Mononuclear cell (primary cell): ENCODE measurements at regions not wholly inside any gene's neighbourhood (a gene's known extent, or its start where the extent isn't known, plus 50 kb on each side); places are given as distances from the start of the nearest gene placed in this dataset.
"Not testable (repeated sequence)": the region's sequence is repeated elsewhere in the genome, so short reads cannot be mapped to it uniquely, and the experiment has no call there.

ENCODE experiments used
- H3K27me3 ChIP-seq: 2 replicates; pipeline ENCODE4 v1.6.0; 2011; ENCODE audit warnings: low read length, control low read depth; ENCODE audit not compliant: insufficient read depth
- H3K4me1 ChIP-seq: 2 replicates; pipeline ENCODE4 v1.5.1; 2011; ENCODE audit warnings: mild to moderate bottlenecking, low read length, control low read depth; ENCODE audit not compliant: insufficient read depth
- H3K4me3 ChIP-seq: 2 replicates; pipeline ENCODE4 v1.5.1; 2011; ENCODE audit warnings: mild to moderate bottlenecking, low read length, moderate library complexity
- H3K9me3 ChIP-seq: 2 replicates; pipeline ENCODE4 v1.5.1; 2011; ENCODE audit warnings: low read depth, mild to moderate bottlenecking, control low read depth, low read length

DNA sequence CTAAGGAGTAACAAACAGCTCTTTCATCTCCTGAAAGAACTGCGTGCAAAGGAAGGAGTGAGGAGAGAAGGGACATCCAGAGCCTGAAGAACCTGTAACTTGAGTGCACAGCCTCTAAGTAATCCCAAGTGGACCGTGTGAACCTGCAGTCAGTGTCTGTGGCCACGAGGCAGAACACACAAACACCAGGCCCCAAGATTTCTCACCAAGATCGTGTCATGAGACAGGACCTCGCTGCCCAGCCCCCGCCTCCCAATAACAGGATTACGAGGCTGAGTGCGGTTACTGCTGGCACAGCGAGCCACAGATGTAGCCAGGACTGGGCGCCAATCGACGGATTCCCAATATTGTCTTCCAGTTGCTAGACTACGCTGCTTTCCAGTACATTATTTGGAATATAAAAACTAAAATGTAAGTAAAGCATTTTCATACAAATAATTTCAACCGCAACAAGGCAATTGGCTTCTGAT, 101.3 kb upstream of the SLC25A33 start:
- Histone ChIP-seq H3K4me1 (peaks cover 4% of the 10 kb centered on the region), H3K4me3 (no peak overlapping the region), H3K9me3 (no peaks in the 10 kb centered on the region), H3K27me3 (no peaks in the 10 kb centered on the region)

- Histone ChIP-seq H3K4me3 (no peak overlapping the region), H3K4me1 (peaks cover 4% of the 10 kb centered on the region), H3K27me3 (no peaks in the 10 kb centered on the region), H3K9me3 (no peaks in the 10 kb centered on the region)
Measured at GRCh38 chr1:9438431-9439073, 100.7 kb upstream of the SLC25A33 start.

DNA sequence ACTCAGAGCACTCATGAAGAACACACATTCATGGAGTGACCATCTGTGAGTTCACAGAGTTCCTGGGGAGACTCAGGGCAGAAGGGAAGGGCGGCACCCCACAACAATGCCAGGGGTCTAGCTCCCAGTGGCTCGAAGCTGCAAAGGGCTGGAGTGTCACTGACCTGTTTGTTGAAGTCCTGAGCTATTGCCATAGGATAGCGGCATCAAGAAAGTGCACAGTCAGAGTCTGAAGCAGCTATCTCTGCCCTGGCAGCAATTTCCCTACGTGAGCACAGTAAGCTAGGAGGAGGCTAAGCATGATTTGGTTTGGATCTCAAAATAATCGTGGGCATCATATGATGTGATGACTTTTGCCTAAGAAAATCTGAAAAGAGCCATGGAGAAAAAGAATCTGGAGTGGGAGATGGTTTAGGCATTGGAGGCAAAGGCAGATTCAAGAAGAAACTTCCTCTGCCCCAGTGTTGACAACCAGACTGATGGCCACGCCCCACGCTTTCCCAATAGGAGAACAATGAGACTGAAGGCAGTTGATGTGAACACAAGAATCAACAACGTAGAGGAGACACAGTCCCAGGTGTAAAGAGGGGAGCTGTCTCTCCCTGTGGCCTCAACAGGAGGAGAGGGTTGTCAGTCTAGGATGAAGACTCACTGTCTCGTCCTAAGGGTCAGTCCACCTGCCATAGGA, 100.0 kb upstream of the SLC25A33 start:
- Histone ChIP-seq H3K4me3 (no peak overlapping the region), H3K4me1 (peaks cover 4% of the 10 kb centered on the region), H3K27me3 (no peaks in the 10 kb centered on the region), H3K9me3 (no peaks in the 10 kb centered on the region)

- peaks cover 4% of the 10 kb centered on the region for H3K4me1 ChIP-seq
Measured at GRCh38 chr1:9440261-9440660, 99.0 kb upstream of the SLC25A33 start.

DNA sequence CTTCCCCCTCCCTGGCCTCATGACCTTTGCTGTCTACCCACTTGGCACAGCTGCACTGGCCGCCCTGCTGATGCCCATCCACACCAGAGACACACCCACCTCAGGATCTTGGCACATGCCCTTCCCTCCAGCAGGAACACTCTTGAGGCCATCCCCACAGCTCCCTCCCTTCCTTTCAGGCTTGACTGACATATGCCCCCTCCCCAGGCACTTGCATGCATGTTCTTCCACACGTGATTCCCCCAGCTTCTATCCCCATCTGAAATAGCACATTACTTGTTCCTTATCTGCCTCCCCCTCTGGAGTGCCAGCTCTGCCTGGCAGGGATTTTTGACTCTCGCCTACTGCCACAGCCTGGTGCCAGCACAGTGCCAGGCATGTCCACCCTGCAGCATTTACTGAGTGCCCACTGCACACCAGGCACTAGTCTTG, 98.5 kb upstream of the SLC25A33 start:
- Histone ChIP-seq H3K27me3 (no peaks in the 10 kb centered on the region), H3K9me3 (no peaks in the 10 kb centered on the region), H3K4me1 (peaks cover 4% of the 10 kb centered on the region), H3K4me3 (no peak overlapping the region)

More at GRCh38 chr1:9440261-9440660, 99.0 kb upstream of the SLC25A33 start:
- H3K9me3 ChIP-seq = no peaks in the 10 kb centered on the region
- H3K4me3 ChIP-seq = no peak overlapping the region
- H3K27me3 ChIP-seq = no peaks in the 10 kb centered on the region

DNA sequence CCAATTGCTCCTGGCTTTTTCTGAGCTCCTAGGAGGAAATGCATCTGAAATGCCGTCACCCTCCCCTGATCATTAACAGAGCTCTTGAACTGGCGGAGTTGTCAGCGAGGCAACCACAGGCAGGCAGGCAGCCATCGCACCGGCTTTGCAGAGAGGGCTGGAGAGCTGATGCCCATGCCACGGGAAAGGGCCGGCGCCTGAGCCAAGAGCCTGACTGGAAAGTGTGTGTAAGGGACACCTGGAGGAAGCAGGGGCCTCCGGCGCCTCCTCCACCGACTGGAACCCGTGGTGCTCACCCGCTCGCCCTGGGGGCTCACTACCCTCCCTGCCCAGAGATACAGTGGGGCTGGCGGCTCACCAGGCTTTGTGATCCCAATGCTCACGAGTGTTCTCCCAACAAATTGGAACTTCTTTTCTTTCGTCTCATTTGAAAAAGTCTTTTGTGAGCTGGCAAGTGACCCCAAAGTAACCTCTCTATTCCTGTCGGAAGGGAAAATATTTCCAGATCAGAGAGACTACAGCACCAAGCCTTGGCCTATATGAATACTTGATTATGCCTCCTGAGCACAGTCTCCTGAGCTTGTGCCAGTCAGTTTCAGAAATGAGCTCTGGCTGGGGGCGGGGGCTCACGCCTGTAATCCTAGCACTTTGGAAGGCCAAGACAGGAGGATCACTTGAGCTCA, 97.7 kb upstream of the SLC25A33 start:
- Histone ChIP-seq H3K4me1 (peaks cover 4% of the 10 kb centered on the region), H3K4me3 (no peak overlapping the region), H3K27me3 (no peaks in the 10 kb centered on the region), H3K9me3 (no peaks in the 10 kb centered on the region)

- Histone ChIP-seq H3K4me3 (no peak overlapping the region), H3K9me3 (no peaks in the 10 kb centered on the region), H3K4me1 (peaks cover 4% of the 10 kb centered on the region), H3K27me3 (no peaks in the 10 kb centered on the region)
Measured at GRCh38 chr1:9442278-9442846, 96.9 kb upstream of the SLC25A33 start.

GRCh38 chr1:9442986-9443385, 96.3 kb upstream of the SLC25A33 start:
- peaks cover 4% of the 10 kb centered on the region for H3K4me1 ChIP-seq

DNA sequence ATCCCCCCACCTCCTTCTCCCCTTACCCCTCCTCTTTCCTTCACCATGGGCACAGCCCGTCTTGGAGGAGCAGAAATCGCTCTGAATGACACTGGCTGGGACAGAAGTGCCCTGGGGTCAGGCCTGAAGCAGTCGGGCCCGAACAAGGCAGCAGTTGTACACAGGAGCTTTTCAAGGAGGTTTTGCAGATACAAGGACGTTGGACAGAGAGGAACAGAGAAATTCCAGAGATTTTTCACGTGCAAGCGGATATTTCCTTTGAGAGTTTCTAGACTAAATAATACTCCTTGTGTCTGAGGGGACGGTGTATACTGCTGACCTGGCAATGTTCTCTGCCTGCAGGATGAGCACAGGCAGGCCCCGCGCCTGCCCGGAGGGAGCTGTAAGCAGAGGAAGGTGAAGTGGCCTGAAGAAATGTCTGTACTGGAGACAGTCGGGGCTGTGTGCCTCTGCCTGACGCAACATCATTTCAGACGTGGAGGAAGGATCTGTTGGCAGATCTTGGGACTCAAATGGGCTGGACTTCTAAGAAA, 95.3 kb upstream of the SLC25A33 start:
- H3K9me3 ChIP-seq = no peaks in the 10 kb centered on the region
- H3K4me1 ChIP-seq = peaks cover 3% of the 10 kb centered on the region
- no peaks in the 10 kb centered on the region for H3K27me3 ChIP-seq
- no peak overlapping the region for H3K4me3 ChIP-seq

More at GRCh38 chr1:9442986-9443385, 96.3 kb upstream of the SLC25A33 start:
- Histone ChIP-seq H3K9me3 (no peaks in the 10 kb centered on the region), H3K4me3 (no peak overlapping the region), H3K27me3 (no peaks in the 10 kb centered on the region)

- H3K4me1 ChIP-seq = no peaks in the 10 kb centered on the region
- no peaks in the 10 kb centered on the region for H3K27me3 ChIP-seq
- H3K4me3 ChIP-seq = no peak overlapping the region
- H3K9me3 ChIP-seq = no peaks in the 10 kb centered on the region
Measured at GRCh38 chr1:9444532-9444931, 94.7 kb upstream of the SLC25A33 start.

DNA sequence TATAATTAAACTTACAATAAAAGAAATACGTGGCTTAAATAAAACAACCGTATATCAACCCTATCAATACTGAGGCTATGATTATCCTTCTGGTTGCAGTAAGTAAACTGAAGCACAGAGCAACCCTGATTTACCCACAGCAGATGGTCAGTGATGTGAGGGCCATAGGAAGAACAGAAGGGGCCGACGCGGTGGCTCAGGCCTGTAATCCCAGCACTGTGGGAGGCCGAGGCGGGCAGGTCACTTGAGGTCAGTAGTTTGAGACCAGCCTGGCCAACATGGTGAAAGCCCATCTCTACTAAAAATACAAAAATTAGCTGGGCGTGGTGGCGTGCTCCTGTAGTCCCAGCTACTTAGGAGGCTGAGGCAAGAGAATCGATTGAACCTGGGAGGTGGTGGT, 94.2 kb upstream of the SLC25A33 start:
- H3K27me3 ChIP-seq, H3K4me1 ChIP-seq, H3K9me3 ChIP-seq, H3K4me3 ChIP-seq: not testable (repeated sequence)

DNA sequence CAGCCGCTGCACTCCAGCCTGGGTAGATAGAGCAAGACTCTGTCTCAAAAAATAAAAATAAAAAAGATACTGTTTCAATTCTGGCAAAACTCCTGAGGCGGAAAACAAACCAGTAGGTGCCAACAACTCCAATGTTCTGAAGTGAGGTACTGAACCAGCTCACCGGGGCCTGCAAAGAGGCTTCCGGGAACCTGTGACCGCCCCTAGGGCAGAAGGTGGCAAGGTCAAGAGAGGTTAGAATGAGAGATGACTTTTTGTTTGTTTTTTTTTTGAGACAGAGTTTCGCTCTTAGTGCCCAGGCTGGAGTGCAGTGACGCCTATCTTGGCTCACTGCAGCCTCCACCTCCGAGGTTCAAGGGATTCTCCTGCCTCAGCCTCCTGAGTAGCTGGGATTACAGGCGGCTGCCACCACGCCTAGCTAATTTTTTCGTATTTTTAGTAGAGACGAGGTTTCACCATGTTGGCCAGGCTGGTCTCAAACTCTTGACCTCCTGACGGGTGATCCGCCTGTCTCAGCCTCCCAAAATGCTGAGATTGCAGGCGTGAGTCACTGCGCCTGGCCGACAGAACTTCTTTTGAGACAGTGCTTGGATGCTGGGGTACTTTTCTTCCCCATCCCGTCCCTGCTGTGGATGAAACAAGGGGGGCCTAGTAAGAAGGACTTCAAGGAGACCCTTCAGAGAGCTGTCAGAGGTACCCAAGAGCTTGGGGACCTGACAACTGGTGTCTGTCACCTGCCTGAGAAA, 91.9 kb upstream of the SLC25A33 start:
- Histone ChIP-seq H3K27me3 (no peaks in the 10 kb centered on the region), H3K9me3 (no peaks in the 10 kb centered on the region), H3K4me3 (no peak overlapping the region), H3K4me1 (no peaks in the 10 kb centered on the region)

DNA sequence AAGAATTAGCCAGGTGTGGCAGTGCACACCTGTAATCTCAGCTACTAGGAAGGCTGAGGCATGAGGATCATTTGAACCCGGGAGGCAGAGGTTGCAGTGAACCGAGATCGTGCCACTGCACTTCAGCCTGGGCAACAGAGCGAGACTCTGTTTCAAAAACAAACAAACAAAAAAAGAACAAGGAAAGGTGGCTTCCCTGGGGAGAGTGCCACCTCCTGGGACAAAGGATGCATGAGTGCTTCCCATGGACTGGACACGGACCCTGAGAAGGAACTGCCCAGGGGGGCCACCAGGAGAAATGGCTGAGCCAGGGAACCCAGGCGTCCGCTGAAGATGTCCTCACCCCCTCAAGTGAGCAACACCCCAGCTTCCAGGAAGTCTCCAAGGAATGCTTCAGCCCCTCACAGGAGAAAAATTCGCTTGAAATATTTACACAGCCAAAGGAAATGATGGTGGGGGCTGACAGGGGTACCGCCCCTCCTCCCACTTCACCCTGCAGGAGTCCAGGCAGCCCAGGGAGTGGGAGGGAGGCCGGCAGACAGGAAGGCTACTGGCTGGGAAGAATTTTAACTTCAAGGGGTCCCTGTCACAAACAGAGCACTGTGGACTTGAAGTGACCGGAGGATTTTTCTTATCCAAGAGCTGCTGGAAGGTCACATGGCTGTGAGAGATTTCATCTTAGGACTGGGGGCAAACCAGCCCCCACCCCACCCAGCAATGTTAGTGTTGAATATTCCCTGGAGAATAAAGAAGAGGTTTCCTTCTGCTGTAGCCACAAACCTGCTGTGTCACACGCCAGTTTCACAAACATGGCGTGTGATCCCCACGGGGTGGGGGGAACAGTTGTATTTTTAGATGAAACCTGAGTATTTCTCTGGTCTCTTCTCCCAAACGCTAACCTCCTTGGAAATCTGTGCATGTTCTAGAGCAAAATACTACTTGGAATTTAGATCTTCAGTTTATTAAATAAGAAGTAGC, 90.8 kb upstream of the SLC25A33 start:
- Histone ChIP-seq H3K27me3 (no peaks in the 10 kb centered on the region), H3K4me3 (no peak overlapping the region), H3K4me1 (no peaks in the 10 kb centered on the region), H3K9me3 (no peaks in the 10 kb centered on the region)
